PC-3 (cell line): ENCODE measurements at regions not wholly inside any gene's neighbourhood (a gene's known extent, or its start where the extent isn't known, plus 50 kb on each side); places are given as distances from the start of the nearest gene placed in this dataset.

ENCODE experiments used
- EZH2 ChIP-seq: fragments of 300-600 bp; sonication (generic); IDR thresholded peaks from one replicate; pipeline ENCODE4 v1.6.1; 2017; ENCODE audit warnings: antibody characterized with exemption, mild to moderate bottlenecking, low read length; ENCODE audit not compliant: unreplicated experiment
- EZH2phosphoT487 ChIP-seq: fragments of 300-600 bp; sonication (generic); IDR thresholded peaks from 2 replicates; pipeline ENCODE4 v1.6.1; 2018; ENCODE audit warnings: mild to moderate bottlenecking, antibody characterized with exemption, low read length, borderline replicate concordance
- TF ChIP-seq, protein P1 (sequence below): fragments of 300-600 bp; sonication (generic); conservative IDR thresholded peaks from 2 replicates; pipeline ENCODE4 v1.5.1; 2017; ENCODE audit warnings: antibody characterized with exemption, low read depth, mild to moderate bottlenecking, low read length

DNA sequence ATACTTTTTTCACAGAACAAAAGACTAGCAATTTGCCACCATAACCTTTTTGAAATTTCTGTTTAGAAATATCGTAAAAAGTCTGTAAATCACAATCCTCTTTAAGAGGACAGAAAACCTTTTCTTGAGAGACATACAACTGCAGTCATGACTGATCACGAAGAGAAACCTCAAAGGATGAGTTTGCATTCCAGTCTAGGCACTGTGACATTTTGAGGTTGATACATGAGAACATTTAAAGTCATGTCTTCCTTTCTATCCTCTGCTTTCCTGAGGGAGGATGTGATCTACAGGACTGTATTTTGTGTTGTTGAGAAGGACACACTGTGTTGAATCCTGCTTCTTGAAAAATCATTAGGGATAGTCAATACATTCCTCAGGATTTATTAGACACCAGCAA, 476.7 kb upstream of the CCDC179 start:
- TF ChIP-seq, protein P1, sequence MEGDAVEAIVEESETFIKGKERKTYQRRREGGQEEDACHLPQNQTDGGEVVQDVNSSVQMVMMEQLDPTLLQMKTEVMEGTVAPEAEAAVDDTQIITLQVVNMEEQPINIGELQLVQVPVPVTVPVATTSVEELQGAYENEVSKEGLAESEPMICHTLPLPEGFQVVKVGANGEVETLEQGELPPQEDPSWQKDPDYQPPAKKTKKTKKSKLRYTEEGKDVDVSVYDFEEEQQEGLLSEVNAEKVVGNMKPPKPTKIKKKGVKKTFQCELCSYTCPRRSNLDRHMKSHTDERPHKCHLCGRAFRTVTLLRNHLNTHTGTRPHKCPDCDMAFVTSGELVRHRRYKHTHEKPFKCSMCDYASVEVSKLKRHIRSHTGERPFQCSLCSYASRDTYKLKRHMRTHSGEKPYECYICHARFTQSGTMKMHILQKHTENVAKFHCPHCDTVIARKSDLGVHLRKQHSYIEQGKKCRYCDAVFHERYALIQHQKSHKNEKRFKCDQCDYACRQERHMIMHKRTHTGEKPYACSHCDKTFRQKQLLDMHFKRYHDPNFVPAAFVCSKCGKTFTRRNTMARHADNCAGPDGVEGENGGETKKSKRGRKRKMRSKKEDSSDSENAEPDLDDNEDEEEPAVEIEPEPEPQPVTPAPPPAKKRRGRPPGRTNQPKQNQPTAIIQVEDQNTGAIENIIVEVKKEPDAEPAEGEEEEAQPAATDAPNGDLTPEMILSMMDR, result no peak
- TF ChIP-seq EZH2 (no peak), EZH2phosphoT487 (no peak)
